CD14-positive monocyte (primary cell): ENCODE measurements at regions not wholly inside any gene's neighbourhood (a gene's known extent, or its start where the extent isn't known, plus 50 kb on each side); places are given as distances from the start of the nearest gene placed in this dataset.

Source experiments
- DNase-seq, 3 donors: peaks; one replicate each; pipeline ENCODE4 v3.0.0-alpha.2; 2011 to 2022
- H2AFZ ChIP-seq: 2 replicates; pipeline ENCODE4 v1.6.0; 2012; ENCODE audit warnings: mild to moderate bottlenecking, low read depth, low read length, inconsistent platforms; ENCODE audit not compliant: insufficient read depth, poor library complexity, severe bottlenecking
- H3K27ac ChIP-seq, 2 donors: 1 replicate in 1 of 2; 2 replicates in 1 of 2; pipeline ENCODE4 v1.5.1; 2012 to 2013; ENCODE audit warnings: low read length in 2 of 2, control low read depth in 1 of 2, inconsistent platforms in 1 of 2, low read depth in 1 of 2, mild to moderate bottlenecking in 1 of 2
- H3K27me3 ChIP-seq, 2 donors: one replicate each; pipeline versions ENCODE4 v1.6.0 to v1.6.1; 2011 to 2013; ENCODE audit warnings: low read length in 2 of 2; ENCODE audit not compliant: control insufficient read depth in 2 of 2, insufficient read depth in 2 of 2
- H3K36me3 ChIP-seq, 2 donors: replicated peaks in 1 of 2; 1 replicate in 1 of 2; 2 replicates in 1 of 2; pipeline versions ENCODE4 v1.5.1 to v1.6.1; 2012 to 2013; ENCODE audit warnings: low read length in 2 of 2, control low read depth in 1 of 2, inconsistent platforms in 1 of 2, mild to moderate bottlenecking in 1 of 2; ENCODE audit not compliant: insufficient read depth in 2 of 2, control insufficient read depth in 1 of 2
- H3K4me1 ChIP-seq, 2 donors: 1 replicate in 1 of 2; 2 replicates in 1 of 2; pipeline versions ENCODE4 v1.5.1 to v1.6.1; 2012 to 2013; ENCODE audit warnings: low read length in 2 of 2, control low read depth in 1 of 2, inconsistent platforms in 1 of 2, mild to moderate bottlenecking in 1 of 2, moderate library complexity in 1 of 2; ENCODE audit not compliant: insufficient read depth in 2 of 2, control insufficient read depth in 1 of 2
- H3K4me2 ChIP-seq: replicated peaks from 2 replicates; pipeline ENCODE3; 2012; ENCODE audit warnings: low read length, moderate library complexity, mild to moderate bottlenecking; ENCODE audit not compliant: poor library complexity, severe bottlenecking; ENCODE audit errors: extremely low read depth
- H3K4me3 ChIP-seq, 3 experiments: fragments of 200-600 bp in 1 of 3; sonication (generic) in 1 of 3; replicated peaks in 1 of 3; 1 replicate in 2 of 3; 2 replicates in 1 of 3; pipeline ENCODE4 v1.5.1; 2011 to 2013; ENCODE audit warnings: low read length in 3 of 3, mild to moderate bottlenecking in 3 of 3, control low read depth in 2 of 3, low read depth in 2 of 3, inconsistent platforms in 1 of 3, moderate library complexity in 1 of 3
- H3K79me2 ChIP-seq: 2 replicates; pipeline ENCODE4 v1.6.0; 2012; ENCODE audit warnings: mild to moderate bottlenecking, control low read depth, inconsistent platforms, low read length, moderate library complexity; ENCODE audit not compliant: insufficient read depth
- H3K9ac ChIP-seq: 2 replicates; pipeline ENCODE4 v1.6.0; 2017; ENCODE audit warnings: low read length, mild to moderate bottlenecking; ENCODE audit not compliant: insufficient read depth, poor library complexity, severe bottlenecking
- H3K9me3 ChIP-seq, 2 donors: replicated peaks in 1 of 2; 1 replicate in 1 of 2; 2 replicates in 1 of 2; pipeline versions ENCODE4 v1.5.1 to v1.6.1; 2012 to 2013; ENCODE audit warnings: low read length in 2 of 2, control low read depth in 1 of 2; ENCODE audit not compliant: control insufficient read depth in 1 of 2, insufficient read depth in 1 of 2
- H4K20me1 ChIP-seq: 2 replicates; pipeline ENCODE4 v1.6.0; 2012; ENCODE audit warnings: mild to moderate bottlenecking, low read length, control low read depth, moderate library complexity; ENCODE audit not compliant: insufficient read depth
- H3K27ac Mint-ChIP-seq, 7 donors: one replicate each; pipeline ENCODE4 v1.8.0; 2020; ENCODE audit warnings: mild to moderate bottlenecking in 7 of 7, mixed read lengths in 7 of 7, moderate library complexity in 6 of 7, inconsistent platforms in 2 of 7
- H3K27me3 Mint-ChIP-seq, 3 donors: one replicate each; pipeline ENCODE4 v1.8.0; 2021 to 2022; ENCODE audit warnings: low read depth in 3 of 3, mild to moderate bottlenecking in 3 of 3, mixed read lengths in 3 of 3, moderate library complexity in 3 of 3, inconsistent platforms in 1 of 3
- H3K36me3 Mint-ChIP-seq, 2 donors: one replicate each; pipeline ENCODE4 v1.8.0; 2020; ENCODE audit warnings: mixed read lengths in 2 of 2, inconsistent platforms in 1 of 2, mild to moderate bottlenecking in 1 of 2
- H3K4me1 Mint-ChIP-seq: one replicate; pipeline ENCODE4 v1.8.0; 2020; ENCODE audit warnings: mild to moderate bottlenecking, mixed read lengths
- H3K4me3 Mint-ChIP-seq, 2 donors: one replicate each; pipeline ENCODE4 v1.8.0; 2020; ENCODE audit warnings: mild to moderate bottlenecking in 2 of 2, mixed read lengths in 2 of 2, moderate library complexity in 1 of 2
- H3K9me3 Mint-ChIP-seq, 7 donors: one replicate each; pipeline ENCODE4 v1.8.0; 2020 to 2022; ENCODE audit warnings: mixed read lengths in 7 of 7, mild to moderate bottlenecking in 6 of 7, moderate library complexity in 6 of 7, inconsistent platforms in 2 of 7
- CTCF ChIP-seq: fragments of 200-600 bp; IDR thresholded peaks from one replicate; pipeline ENCODE4 v1.8.0; 2022; ENCODE audit warnings: antibody characterized with exemption, mild to moderate bottlenecking
- WGBS: methylation state at CpG from one replicate; pipeline ENCODE4 v1.1.5; 2013; ENCODE audit warnings: missing lambda C conversion rate; ENCODE audit not compliant: insufficient coverage; 5-methylcytosine and 5-hydroxymethylcytosine counted together
- intact Hi-C, 2 donors: fragments of 100-400 bp; cut with micrococcal nuclease; formaldehyde crosslinking; loops; one replicate each; pipeline versions ENCODE4 v1.15.0 to v1.15.1; 2023

DNA sequence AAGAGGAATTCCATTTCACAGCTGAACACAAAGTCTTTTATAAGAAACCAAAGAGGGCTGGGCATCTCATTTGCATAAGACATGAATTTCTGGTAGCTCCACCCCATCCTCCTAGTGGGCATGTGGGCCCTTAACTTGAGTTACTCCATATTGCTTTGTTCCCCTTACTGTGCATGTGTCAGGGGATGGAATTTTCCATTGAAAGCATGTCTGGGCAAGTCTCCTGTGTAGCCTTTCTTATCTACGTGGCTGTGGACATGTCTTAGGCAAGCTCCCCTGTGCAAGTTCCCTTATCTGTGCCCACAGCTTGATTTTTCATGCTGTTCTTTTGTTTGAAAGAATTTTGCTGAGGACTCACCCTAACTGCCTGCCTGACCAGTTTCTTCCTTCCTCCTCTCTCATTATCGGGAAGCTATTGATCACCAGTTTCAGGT is 123.5 kb upstream of the JADE1 start:
- intact Hi-C loops: no loop called here

GRCh38 chr4:128684016-128684415 is 125.5 kb upstream of the JADE1 start:
- no peaks in the 10 kb centered on the region for H3K36me3 Mint-ChIP-seq
- H3K4me2 ChIP-seq: no peak overlapping the region
- WGBS: no CpG with 5 or more reads among the region's 2 CpGs
- H3K27ac Mint-ChIP-seq: no peak overlapping the region
- H3K79me2 ChIP-seq: no peaks in the 10 kb centered on the region
- H3K27ac ChIP-seq: no peak overlapping the region
- H3K9me3 ChIP-seq: peaks cover 0 to 5% of the 10 kb centered on the region in 2 donors
- H3K4me3 Mint-ChIP-seq: no peak overlapping the region
- intact Hi-C loops: no loop called here
- peaks cover 0 to 6% (median 3%) of the 10 kb centered on the region in 3 donors for H3K27me3 Mint-ChIP-seq
- DNase-seq: no peak
- H3K9me3 Mint-ChIP-seq: peaks cover 3 to 17% (median 6%) of the 10 kb centered on the region in 7 donors
- no peak overlapping the region for H3K4me3 ChIP-seq
- no peaks in the 10 kb centered on the region for H3K4me1 ChIP-seq
- H3K9ac ChIP-seq: no peak overlapping the region
- no peaks in the 10 kb centered on the region for H4K20me1 ChIP-seq
- TF ChIP-seq CTCF: no peak
- no peaks in the 10 kb centered on the region for H3K27me3 ChIP-seq
- H3K36me3 ChIP-seq: no peaks in the 10 kb centered on the region
- no peaks in the 10 kb centered on the region for H3K4me1 Mint-ChIP-seq
- H2AFZ ChIP-seq: no peak overlapping the region

More for the DNA sequence above, 123.5 kb upstream of the JADE1 start:
- Histone ChIP-seq H4K20me1 (no peaks in the 10 kb centered on the region), H3K9me3 (peaks cover 0 to 5% of the 10 kb centered on the region in 2 donors), H3K4me3 (no peak overlapping the region), H3K9ac (no peak overlapping the region), H3K27ac (no peak overlapping the region), H2AFZ (no peak overlapping the region), H3K4me2 (no peak overlapping the region), H3K79me2 (no peaks in the 10 kb centered on the region), H3K36me3 (no peaks in the 10 kb centered on the region), H3K4me1 (no peaks in the 10 kb centered on the region), H3K27me3 (no peaks in the 10 kb centered on the region)
- no peaks in the 10 kb centered on the region for H3K4me1 Mint-ChIP-seq
- 90% methylated on average over 2 of the region's 2 CpGs for WGBS
- no peak for TF ChIP-seq CTCF
- H3K27ac Mint-ChIP-seq: no peak overlapping the region
- no peak overlapping the region for H3K4me3 Mint-ChIP-seq
- peaks cover 0 to 6% (median 3%) of the 10 kb centered on the region in 3 donors for H3K27me3 Mint-ChIP-seq
- no peaks in the 10 kb centered on the region for H3K36me3 Mint-ChIP-seq
- H3K9me3 Mint-ChIP-seq: peaks cover 3 to 15% (median 6%) of the 10 kb centered on the region in 7 donors
- no peak for DNase-seq
